Trophoblast cell (in vitro differentiated cells and primary cell): ENCODE measurements at regions not wholly inside any gene's neighbourhood (a gene's known extent, or its start where the extent isn't known, plus 50 kb on each side); places are given as distances from the start of the nearest gene placed in this dataset.

Experiments used
- DNase-seq, 2 donors: peaks; one replicate each; pipeline ENCODE4 v3.0.0-alpha.2; 2016
- H2AFZ ChIP-seq: 2 replicates; pipeline ENCODE4 v1.6.1; 2013; ENCODE audit warnings: low read length, moderate library complexity, mild to moderate bottlenecking; ENCODE audit not compliant: insufficient read depth, poor library complexity
- H2AK5ac ChIP-seq: 2 replicates; pipeline ENCODE4 v1.6.1; 2013; ENCODE audit warnings: mild to moderate bottlenecking, low read length
- H2BK120ac ChIP-seq: 2 replicates; pipeline ENCODE4 v1.6.1; 2013; ENCODE audit warnings: low read length, mild to moderate bottlenecking, moderate library complexity; ENCODE audit not compliant: insufficient read depth, poor library complexity
- H2BK12ac ChIP-seq: 2 replicates; pipeline ENCODE4 v1.6.1; 2013; ENCODE audit warnings: mild to moderate bottlenecking, low read length, moderate library complexity
- H2BK5ac ChIP-seq: 2 replicates; pipeline ENCODE4 v1.6.1; 2013; ENCODE audit warnings: low read length, low read depth, moderate library complexity, mild to moderate bottlenecking; ENCODE audit not compliant: poor library complexity
- H3K14ac ChIP-seq: 2 replicates; pipeline ENCODE4 v1.6.1; 2013; ENCODE audit warnings: mild to moderate bottlenecking, low read length
- H3K18ac ChIP-seq: 2 replicates; pipeline ENCODE4 v1.6.1; 2013; ENCODE audit warnings: mild to moderate bottlenecking, low read length
- H3K23ac ChIP-seq: 2 replicates; pipeline ENCODE4 v1.6.1; 2013; ENCODE audit warnings: low read length
- H3K27ac ChIP-seq: 2 replicates; pipeline ENCODE4 v1.5.1; 2013; ENCODE audit warnings: low read depth, mild to moderate bottlenecking, inconsistent platforms, low read length, moderate library complexity
- H3K27me3 ChIP-seq: 2 replicates; pipeline ENCODE4 v1.6.1; 2013; ENCODE audit warnings: inconsistent platforms, mild to moderate bottlenecking, low read length, moderate library complexity; ENCODE audit not compliant: insufficient read depth
- H3K36me3 ChIP-seq, 2 experiments: 1 replicate in 1 of 2; 2 replicates in 1 of 2; pipeline ENCODE4 v1.6.1; 2013; ENCODE audit warnings: low read length in 2 of 2, mild to moderate bottlenecking in 2 of 2, moderate library complexity in 1 of 2; ENCODE audit not compliant: insufficient read depth in 2 of 2, control insufficient read depth in 1 of 2
- H3K4ac ChIP-seq: 2 replicates; pipeline ENCODE4 v1.6.1; 2013; ENCODE audit warnings: low read depth, mild to moderate bottlenecking, low read length, moderate library complexity
- H3K4me1 ChIP-seq, 2 experiments: 1 replicate in 1 of 2; 2 replicates in 1 of 2; pipeline ENCODE4 v1.6.1; 2013; ENCODE audit warnings: low read length in 2 of 2, mild to moderate bottlenecking in 2 of 2, moderate library complexity in 1 of 2; ENCODE audit not compliant: insufficient read depth in 2 of 2, control insufficient read depth in 1 of 2
- H3K4me2 ChIP-seq: 2 replicates; pipeline ENCODE4 v1.6.1; 2013; ENCODE audit warnings: inconsistent platforms, mild to moderate bottlenecking, low read length, moderate library complexity
- H3K4me3 ChIP-seq: 2 replicates; pipeline ENCODE4 v1.5.1; 2013; ENCODE audit warnings: mild to moderate bottlenecking, low read depth, low read length, inconsistent platforms
- H3K79me1 ChIP-seq: one replicate; pipeline ENCODE4 v1.6.1; 2013; ENCODE audit warnings: low read length
- H3K79me2 ChIP-seq: 2 replicates; pipeline ENCODE4 v1.6.1; 2013; ENCODE audit warnings: low read length, mild to moderate bottlenecking; ENCODE audit not compliant: control insufficient read depth, insufficient read depth, poor library complexity
- H3K9ac ChIP-seq: 2 replicates; pipeline ENCODE4 v1.6.1; 2013; ENCODE audit warnings: mild to moderate bottlenecking, low read length
- H3K9me3 ChIP-seq: 2 replicates; pipeline ENCODE4 v1.6.1; 2013; ENCODE audit warnings: low read depth, mild to moderate bottlenecking, control low read depth, inconsistent platforms, low read length; ENCODE audit not compliant: insufficient read depth
- H4K12ac ChIP-seq: 2 replicates; pipeline ENCODE4 v1.6.1; 2013; ENCODE audit warnings: low read depth, mild to moderate bottlenecking, low read length, moderate library complexity
- H4K8ac ChIP-seq: 2 replicates; pipeline ENCODE4 v1.6.1; 2013; ENCODE audit warnings: low read depth, mild to moderate bottlenecking, low read length, moderate library complexity
- H4K91ac ChIP-seq: one replicate; pipeline ENCODE4 v1.6.1; 2013; ENCODE audit warnings: low read depth, mild to moderate bottlenecking, low read length, moderate library complexity
- WGBS: extraction: QIAGEN DNeasy Blood & Tissue Kit; methylation state at CpG from one replicate; pipeline ENCODE4 v1.1.7; 2013; ENCODE audit warnings: missing lambda C conversion rate; ENCODE audit not compliant: insufficient read length, insufficient coverage; ENCODE audit errors: extremely low coverage; 5-methylcytosine and 5-hydroxymethylcytosine counted together

DNA sequence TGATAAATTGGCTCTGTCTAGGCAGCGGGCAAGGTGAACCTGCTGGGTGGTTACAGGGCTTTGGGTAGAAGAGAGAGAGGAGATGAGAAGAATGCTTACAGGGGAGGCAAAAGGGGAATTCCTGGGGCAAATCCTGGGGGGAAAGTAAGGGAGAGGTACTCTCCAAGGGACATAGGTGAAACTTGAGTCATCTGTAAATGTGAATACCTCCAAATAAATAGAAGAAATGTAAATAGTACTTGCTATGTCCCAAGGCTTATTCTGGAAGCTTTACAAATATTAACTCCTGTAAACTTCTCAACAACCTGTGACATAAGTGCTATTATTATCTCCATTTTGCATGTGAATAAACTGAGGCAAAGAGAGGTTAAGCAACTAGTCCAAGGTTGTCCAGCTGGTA, 57.7 kb upstream of the CDK13 start:
- H3K14ac ChIP-seq = no peak overlapping the region
- no peaks in the 10 kb centered on the region for H3K9me3 ChIP-seq
- H4K12ac ChIP-seq = no peak overlapping the region
- peak overlapping the region; percentile 51 for H4K91ac ChIP-seq
- H4K8ac ChIP-seq = no peak overlapping the region
- no peak overlapping the region for H3K4me3 ChIP-seq
- peak; percentile 13 to 34 for DNase-seq
- H3K4ac ChIP-seq = no peak overlapping the region
- no peak overlapping the region for H2AFZ ChIP-seq
- H3K4me2 ChIP-seq = peak overlapping the region; percentile 45
- H3K18ac ChIP-seq = no peak overlapping the region
- peak overlapping the region; percentile 55 for H3K27ac ChIP-seq
- no peak overlapping the region for H2AK5ac ChIP-seq
- peaks cover 5% of the 10 kb centered on the region for H3K79me1 ChIP-seq
- H3K79me2 ChIP-seq = no peaks in the 10 kb centered on the region
- H3K9ac ChIP-seq = no peak overlapping the region
- no peak overlapping the region for H3K23ac ChIP-seq
- peak overlapping the region; percentile 68 for H2BK5ac ChIP-seq
- H3K4me1 ChIP-seq = peaks cover 15 to 36% of the 10 kb centered on the region in 2 experiments
- H3K27me3 ChIP-seq = no peaks in the 10 kb centered on the region
- H2BK120ac ChIP-seq = peak overlapping the region; percentile 78
- peak overlapping the region; percentile 88 for H2BK12ac ChIP-seq
- no peaks in the 10 kb centered on the region for H3K36me3 ChIP-seq
- no CpG with 5 or more reads among the region's 1 CpG for WGBS

GRCh38 chr7:39894904-39895303, 55.2 kb upstream of the CDK13 start:
- H3K9ac ChIP-seq = no peak overlapping the region
- H3K4me2 ChIP-seq = no peak overlapping the region
- no peak overlapping the region for H3K4ac ChIP-seq
- no peaks in the 10 kb centered on the region for H3K27me3 ChIP-seq
- no peak overlapping the region for H2BK5ac ChIP-seq
- H3K9me3 ChIP-seq = no peaks in the 10 kb centered on the region
- H2AK5ac ChIP-seq = no peak overlapping the region
- no peaks in the 10 kb centered on the region for H3K36me3 ChIP-seq
- no peak overlapping the region for H4K8ac ChIP-seq
- H3K27ac ChIP-seq = no peak overlapping the region
- no peak overlapping the region for H2AFZ ChIP-seq
- DNase-seq = no peak
- H3K4me3 ChIP-seq = no peak overlapping the region
- H3K79me1 ChIP-seq = peaks cover 5% of the 10 kb centered on the region
- H2BK12ac ChIP-seq = peak overlapping the region; percentile 6
- H4K12ac ChIP-seq = no peak overlapping the region
- no peak overlapping the region for H3K18ac ChIP-seq
- no peak overlapping the region for H3K14ac ChIP-seq
- no CpG with 5 or more reads among the region's 2 CpGs for WGBS
- peaks cover 13 to 30% of the 10 kb centered on the region in 2 experiments for H3K4me1 ChIP-seq
- H3K79me2 ChIP-seq = no peaks in the 10 kb centered on the region
- H4K91ac ChIP-seq = no peak overlapping the region
- no peak overlapping the region for H3K23ac ChIP-seq
- no peak overlapping the region for H2BK120ac ChIP-seq

DNA sequence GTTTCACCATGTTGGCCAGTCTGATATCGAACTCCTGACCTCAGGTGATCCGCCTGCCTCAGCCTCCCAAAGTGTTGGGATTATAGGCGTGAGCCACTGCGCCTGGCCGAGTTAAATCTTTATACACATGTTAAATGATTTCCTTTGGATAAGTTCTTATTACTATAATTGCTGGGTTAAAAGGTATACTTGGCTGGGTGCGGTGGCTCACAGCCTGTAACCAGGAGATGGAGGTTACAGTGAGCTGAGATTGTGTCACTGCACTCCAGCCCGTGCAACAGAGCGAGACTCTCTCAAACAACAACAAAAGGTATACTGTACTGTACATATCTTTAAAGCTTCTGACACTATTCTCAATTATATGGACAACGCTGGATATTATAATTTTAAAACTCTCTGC, 53.2 kb upstream of the CDK13 start:
- Histone ChIP-seq H3K4me3 (no peak overlapping the region), H3K4me2 (no peak overlapping the region), H3K14ac (no peak overlapping the region), H3K4me1 (peaks cover 8 to 17% of the 10 kb centered on the region in 2 experiments), H2AFZ (no peak overlapping the region), H3K27me3 (no peaks in the 10 kb centered on the region), H3K79me1 (peaks cover 5% of the 10 kb centered on the region), H3K27ac (no peak overlapping the region), H4K12ac (no peak overlapping the region), H2AK5ac (no peak overlapping the region), H3K9ac (no peak overlapping the region), H2BK120ac (no peak overlapping the region), H2BK5ac (no peak overlapping the region), H4K91ac (no peak overlapping the region), H3K79me2 (no peaks in the 10 kb centered on the region), H3K36me3 (no peaks in the 10 kb centered on the region), H2BK12ac (no peak overlapping the region), H3K18ac (no peak overlapping the region), H3K23ac (no peak overlapping the region), H3K9me3 (no peaks in the 10 kb centered on the region), H4K8ac (no peak overlapping the region), H3K4ac (no peak overlapping the region)
- DNase-seq = no peak
- WGBS = no CpG with 5 or more reads among the region's 9 CpGs

DNA sequence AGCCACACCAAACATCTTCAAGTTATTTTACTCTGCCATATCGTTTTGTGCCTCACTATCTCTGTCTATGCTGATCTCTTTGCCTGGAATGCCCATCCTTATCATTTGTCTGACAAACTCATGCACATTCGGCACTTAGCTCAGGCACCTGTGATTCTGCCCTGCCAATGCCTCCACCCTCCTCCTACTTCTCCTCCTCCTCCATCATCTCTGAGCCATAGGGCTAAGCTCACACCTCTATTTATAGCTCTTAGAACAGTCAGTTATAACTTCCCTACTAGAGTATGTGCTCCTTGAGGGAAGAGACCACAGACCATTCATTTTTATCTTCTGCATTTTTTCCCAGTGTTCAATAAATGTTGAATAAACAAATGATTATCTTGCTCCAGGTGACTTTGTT, 51.2 kb upstream of the CDK13 start:
- H3K14ac ChIP-seq = no peak overlapping the region
- no peak overlapping the region for H3K4me2 ChIP-seq
- no peak overlapping the region for H3K4ac ChIP-seq
- no peak for DNase-seq
- no peak overlapping the region for H2AK5ac ChIP-seq
- peaks cover 0 to 4% of the 10 kb centered on the region in 2 experiments for H3K4me1 ChIP-seq
- no peaks in the 10 kb centered on the region for H3K36me3 ChIP-seq
- no CpG with 5 or more reads among the region's 2 CpGs for WGBS
- no peak overlapping the region for H4K8ac ChIP-seq
- no peak overlapping the region for H2BK12ac ChIP-seq
- H3K18ac ChIP-seq = no peak overlapping the region
- H3K9me3 ChIP-seq = no peaks in the 10 kb centered on the region
- H3K27me3 ChIP-seq = no peaks in the 10 kb centered on the region
- H4K12ac ChIP-seq = no peak overlapping the region
- H2BK120ac ChIP-seq = no peak overlapping the region
- H2BK5ac ChIP-seq = no peak overlapping the region
- H4K91ac ChIP-seq = no peak overlapping the region
- H3K23ac ChIP-seq = no peak overlapping the region
- H3K79me2 ChIP-seq = no peaks in the 10 kb centered on the region
- H3K4me3 ChIP-seq = no peak overlapping the region
- no peak overlapping the region for H3K27ac ChIP-seq
- no peak overlapping the region for H3K9ac ChIP-seq
- H3K79me1 ChIP-seq = no peaks in the 10 kb centered on the region
- H2AFZ ChIP-seq = no peak overlapping the region
